ENCODE measurements at regions not wholly inside any gene's neighbourhood (a gene's known extent, or its start where the extent isn't known, plus 50 kb on each side); places are given as distances from the start of the nearest gene placed in this dataset.

- no peak for DNase-seq (ENCODE audit: low read depth)
- Histone ChIP-seq H3K4me3 (ENCODE audit: low read depth, low read length) (no peak overlapping the region), H3K36me3 (ENCODE audit: control insufficient read depth, insufficient read depth, low read length) (no peaks in the 10 kb centered on the region), H3K27me3 (ENCODE audit: control insufficient read depth, insufficient read depth, low read length) (peaks cover 5% of the 10 kb centered on the region)
- TF ChIP-seq CTCF (IDR thresholded peaks at IDR 0.05; ENCODE audit: insufficient read depth, low read length, severe bottlenecking): no peak
- no peak for FAIRE-seq
Observed at GRCh38 chr2:120993661-120994060, 258.0 kb downstream of the GLI2 start.

GRCh38 chr2:120994301-120994995, 258.8 kb downstream of the GLI2 start:
- no peak for FAIRE-seq

GRCh38 chr2:120995152-120995551, 259.5 kb downstream of the GLI2 start:
- Histone ChIP-seq H3K4me3 (ENCODE audit: low read depth, low read length) (no peak overlapping the region), H3K27me3 (ENCODE audit: control insufficient read depth, insufficient read depth, low read length) (peaks cover 5% of the 10 kb centered on the region), H3K36me3 (ENCODE audit: control insufficient read depth, insufficient read depth, low read length) (no peaks in the 10 kb centered on the region)
- no peak for TF ChIP-seq CTCF (IDR thresholded peaks at IDR 0.05; ENCODE audit: insufficient read depth, low read length, severe bottlenecking)
- no peak for DNase-seq (ENCODE audit: low read depth)
- FAIRE-seq: no peak

More at GRCh38 chr2:120994301-120994995, 258.8 kb downstream of the GLI2 start:
- Histone ChIP-seq H3K4me3 (ENCODE audit: low read depth, low read length) (no peak overlapping the region), H3K27me3 (ENCODE audit: control insufficient read depth, insufficient read depth, low read length) (peaks cover 5% of the 10 kb centered on the region), H3K36me3 (ENCODE audit: control insufficient read depth, insufficient read depth, low read length) (no peaks in the 10 kb centered on the region)
- peak; percentile 15 for DNase-seq (ENCODE audit: low read depth)
- TF ChIP-seq CTCF (IDR thresholded peaks at IDR 0.05; ENCODE audit: insufficient read depth, low read length, severe bottlenecking): no peak

- DNase-seq (ENCODE audit: low read depth): no peak
- no peak for TF ChIP-seq CTCF (IDR thresholded peaks at IDR 0.05; ENCODE audit: insufficient read depth, low read length, severe bottlenecking)
- Histone ChIP-seq H3K4me3 (ENCODE audit: low read depth, low read length) (no peak overlapping the region), H3K27me3 (ENCODE audit: control insufficient read depth, insufficient read depth, low read length) (peaks cover 5% of the 10 kb centered on the region), H3K36me3 (ENCODE audit: control insufficient read depth, insufficient read depth, low read length) (no peaks in the 10 kb centered on the region)
- no peak for FAIRE-seq
Observed at GRCh38 chr2:120995656-120996190, 260.1 kb downstream of the GLI2 start.

- no peak for DNase-seq (ENCODE audit: low read depth)
- no peak for FAIRE-seq
- H3K4me3 ChIP-seq (ENCODE audit: low read depth, low read length): no peak overlapping the region
- TF ChIP-seq CTCF (IDR thresholded peaks at IDR 0.05; ENCODE audit: insufficient read depth, low read length, severe bottlenecking): no peak
- no peaks in the 10 kb centered on the region for H3K27me3 ChIP-seq (ENCODE audit: control insufficient read depth, insufficient read depth, low read length)
- no peaks in the 10 kb centered on the region for H3K36me3 ChIP-seq (ENCODE audit: control insufficient read depth, insufficient read depth, low read length)
Observed at GRCh38 chr2:120999377-121000097, 263.9 kb downstream of the GLI2 start.
